B cell (primary cell): ENCODE measurements at regions not wholly inside any gene's neighbourhood (a gene's known extent, or its start where the extent isn't known, plus 50 kb on each side); places are given as distances from the start of the nearest gene placed in this dataset.

ENCODE experiments used
- CTCF ChIP-seq: fragments of 200-600 bp; IDR thresholded peaks from one replicate; pipeline ENCODE4 v1.8.0; 2022; ENCODE audit warnings: antibody characterized with exemption, mild to moderate bottlenecking
- EZH2 ChIP-seq: IDR thresholded peaks from 2 replicates; pipeline ENCODE4 v1.6.1; 2012; ENCODE audit warnings: borderline replicate concordance, low read depth, mild to moderate bottlenecking, moderate library complexity, low read length; ENCODE audit not compliant: insufficient read depth, poor library complexity, severe bottlenecking

DNA sequence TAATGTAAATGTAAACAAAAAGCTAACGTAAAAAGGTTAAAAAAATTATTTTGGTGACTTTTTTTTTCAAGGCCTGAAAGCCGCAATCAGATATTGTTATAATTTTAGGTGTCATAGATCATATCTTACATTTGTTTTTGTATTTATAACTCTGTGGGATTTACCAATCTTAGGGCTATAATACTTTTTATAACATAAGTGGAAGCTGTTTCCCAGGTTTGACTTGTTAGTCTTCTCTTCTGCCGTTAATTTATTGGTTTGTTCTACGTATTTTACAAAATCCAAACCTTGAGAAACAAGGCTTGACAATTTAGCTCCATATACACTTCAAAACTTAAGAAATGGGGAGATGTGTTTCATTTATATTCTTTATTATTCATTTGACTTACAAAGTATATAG, 119.4 kb downstream of the EVX1 start:
- TF ChIP-seq CTCF (no peak), EZH2 (no peak)
